Endothelial cell of umbilical vein (primary cell): ENCODE measurements at regions not wholly inside any gene's neighbourhood (a gene's known extent, or its start where the extent isn't known, plus 50 kb on each side); places are given as distances from the start of the nearest gene placed in this dataset.
A peak's percentile ranks its signal among the peaks of the same experiment; 100 is the strongest.

ENCODE experiments used
- CTCF ChIP-seq, 2 donors: IDR thresholded peaks; 1 replicate in 1 of 2; 2 replicates in 1 of 2; pipeline ENCODE4 v1.5.1; 2011; ENCODE audit warnings: low read length in 2 of 2, mild to moderate bottlenecking in 2 of 2, moderate library complexity in 2 of 2, control low read depth in 1 of 2, inconsistent platforms in 1 of 2, low read depth in 1 of 2; ENCODE audit not compliant: insufficient read depth in 1 of 2; ENCODE audit errors: extremely low read depth in 1 of 2
- EZH2 ChIP-seq: IDR thresholded peaks from 2 replicates; pipeline ENCODE4 v1.6.1; 2012; ENCODE audit warnings: borderline replicate concordance, low read depth, mild to moderate bottlenecking, moderate library complexity, low read length, inconsistent platforms; ENCODE audit not compliant: severe bottlenecking
- FOS ChIP-seq: IDR thresholded peaks from 2 replicates; pipeline ENCODE4 v1.6.1; 2011; ENCODE audit warnings: mild to moderate bottlenecking, low read length, moderate library complexity, borderline replicate concordance; ENCODE audit not compliant: insufficient read depth
- MAX ChIP-seq: IDR thresholded peaks from 2 replicates; pipeline ENCODE4 v1.6.1; 2011; ENCODE audit not compliant: insufficient read depth, insufficient read length
- POLR2A ChIP-seq: IDR thresholded peaks from 2 replicates; pipeline ENCODE4 v1.6.1; 2012; ENCODE audit warnings: low read depth, mild to moderate bottlenecking, control low read depth, low read length
- POLR2AphosphoS5 ChIP-seq: IDR thresholded peaks from 2 replicates; pipeline ENCODE4 v1.6.1; 2012; ENCODE audit warnings: low read depth, mild to moderate bottlenecking, control low read depth, low read length, moderate library complexity; ENCODE audit not compliant: insufficient read depth

GRCh38 chr9:21696411-21696871, 106.0 kb upstream of the MTAP start:
- TF ChIP-seq CTCF (IDR thresholded peaks at IDR 0.05; ENCODE audit: extremely low read depth in 1 of 2, insufficient read depth in 1 of 2, low read depth in 1 of 2, low read length in 2 of 2) (peak in 1 of 2 donors; percentile 5), POLR2A (no peak), EZH2 (no peak), POLR2AphosphoS5 (no peak), FOS (no peak), MAX (no peak)
